ENCODE measurements at regions not wholly inside any gene's neighbourhood (a gene's known extent, or its start where the extent isn't known, plus 50 kb on each side); places are given as distances from the start of the nearest gene placed in this dataset.
A peak's percentile ranks its signal among the peaks of the same experiment; 100 is the strongest.

DNA sequence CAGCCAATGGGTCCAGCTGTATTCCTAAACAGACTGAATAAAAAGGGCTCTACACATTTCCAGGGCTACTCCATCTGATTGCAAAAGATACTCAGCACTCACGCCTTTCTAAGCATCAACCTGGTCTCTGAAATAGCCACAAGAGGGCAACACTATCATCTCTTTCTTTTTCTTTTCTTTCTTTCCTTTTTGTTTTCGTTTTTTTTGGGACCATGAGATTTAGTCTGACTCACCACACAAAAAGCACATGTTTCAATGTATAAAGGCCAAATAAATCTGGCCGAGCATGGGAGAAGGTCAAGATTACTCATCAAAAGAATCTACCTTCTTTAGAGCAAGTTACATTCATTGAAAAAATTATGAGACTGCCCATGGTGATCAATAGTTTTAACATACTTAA lies 805.6 kb upstream of the ARGLU1 start:
- TF ChIP-seq, protein P1, sequence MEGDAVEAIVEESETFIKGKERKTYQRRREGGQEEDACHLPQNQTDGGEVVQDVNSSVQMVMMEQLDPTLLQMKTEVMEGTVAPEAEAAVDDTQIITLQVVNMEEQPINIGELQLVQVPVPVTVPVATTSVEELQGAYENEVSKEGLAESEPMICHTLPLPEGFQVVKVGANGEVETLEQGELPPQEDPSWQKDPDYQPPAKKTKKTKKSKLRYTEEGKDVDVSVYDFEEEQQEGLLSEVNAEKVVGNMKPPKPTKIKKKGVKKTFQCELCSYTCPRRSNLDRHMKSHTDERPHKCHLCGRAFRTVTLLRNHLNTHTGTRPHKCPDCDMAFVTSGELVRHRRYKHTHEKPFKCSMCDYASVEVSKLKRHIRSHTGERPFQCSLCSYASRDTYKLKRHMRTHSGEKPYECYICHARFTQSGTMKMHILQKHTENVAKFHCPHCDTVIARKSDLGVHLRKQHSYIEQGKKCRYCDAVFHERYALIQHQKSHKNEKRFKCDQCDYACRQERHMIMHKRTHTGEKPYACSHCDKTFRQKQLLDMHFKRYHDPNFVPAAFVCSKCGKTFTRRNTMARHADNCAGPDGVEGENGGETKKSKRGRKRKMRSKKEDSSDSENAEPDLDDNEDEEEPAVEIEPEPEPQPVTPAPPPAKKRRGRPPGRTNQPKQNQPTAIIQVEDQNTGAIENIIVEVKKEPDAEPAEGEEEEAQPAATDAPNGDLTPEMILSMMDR (conservative IDR thresholded peaks at IDR 0.05; ENCODE audit: low read length), result peak; percentile 51
- no peak for TF ChIP-seq EZH2phosphoT487 (IDR thresholded peaks at IDR 0.05; ENCODE audit: borderline replicate concordance)
